ENCODE measurements at regions not wholly inside any gene's neighbourhood (a gene's known extent, or its start where the extent isn't known, plus 50 kb on each side); places are given as distances from the start of the nearest gene placed in this dataset.
"Not testable (repeated sequence)": the region's sequence is repeated elsewhere in the genome, so short reads cannot be mapped to it uniquely, and the experiment has no call there.

- DNase-seq (ENCODE audit: insufficient read length): no peak
- TF ChIP-seq POLR2AphosphoS5 (IDR thresholded peaks at IDR 0.05; ENCODE audit: low read depth, low read length) (no peak), POLR2A (IDR thresholded peaks at IDR 0.05; ENCODE audit: low read depth, low read length) (no peak), TAF1 (IDR thresholded peaks at IDR 0.05; ENCODE audit: borderline replicate concordance, low read depth, low read length) (no peak)
- FAIRE-seq: no peak
These were observed 346.2 kb downstream of the ZBBX start for GRCh38 chr3:167033866-167034265.

- DNase-seq (ENCODE audit: insufficient read length) (no peak), FAIRE-seq (no peak)
- TF ChIP-seq POLR2A (IDR thresholded peaks at IDR 0.05; ENCODE audit: low read depth, low read length): no peak
- no peak for TF ChIP-seq TAF1 (IDR thresholded peaks at IDR 0.05; ENCODE audit: borderline replicate concordance, low read depth, low read length)
- no peak for TF ChIP-seq POLR2AphosphoS5 (IDR thresholded peaks at IDR 0.05; ENCODE audit: low read depth, low read length)
These were observed 347.7 kb downstream of the ZBBX start for GRCh38 chr3:167032267-167032876.

- TF ChIP-seq POLR2A (IDR thresholded peaks at IDR 0.05; ENCODE audit: low read depth, low read length) (no peak), POLR2AphosphoS5 (IDR thresholded peaks at IDR 0.05; ENCODE audit: low read depth, low read length) (no peak), TAF1 (IDR thresholded peaks at IDR 0.05; ENCODE audit: borderline replicate concordance, low read depth, low read length) (no peak)
- DNase-seq (ENCODE audit: insufficient read length) (no peak), FAIRE-seq (no peak)
These were observed 348.6 kb downstream of the ZBBX start for GRCh38 chr3:167031364-167032049.

- FAIRE-seq (no peak), DNase-seq (ENCODE audit: insufficient read length) (no peak)
- TF ChIP-seq POLR2AphosphoS5 (IDR thresholded peaks at IDR 0.05; ENCODE audit: low read depth, low read length) (no peak), TAF1 (IDR thresholded peaks at IDR 0.05; ENCODE audit: borderline replicate concordance, low read depth, low read length) (no peak), POLR2A (IDR thresholded peaks at IDR 0.05; ENCODE audit: low read depth, low read length) (no peak)
These were observed 349.9 kb downstream of the ZBBX start for GRCh38 chr3:167030082-167030725.

GRCh38 chr3:167019503-167019902 lies 360.6 kb downstream of the ZBBX start:
- not testable (repeated sequence) for FAIRE-seq; DNase-seq (ENCODE audit: insufficient read length)

GRCh38 chr3:167018591-167019111 lies 361.4 kb downstream of the ZBBX start:
- not testable (repeated sequence) for FAIRE-seq; DNase-seq (ENCODE audit: insufficient read length)

GRCh38 chr3:167012691-167013090 lies 367.4 kb downstream of the ZBBX start:
- FAIRE-seq (no peak), DNase-seq (ENCODE audit: insufficient read length) (no peak)
- no peak for TF ChIP-seq TAF1 (IDR thresholded peaks at IDR 0.05; ENCODE audit: borderline replicate concordance, low read depth, low read length)
- TF ChIP-seq POLR2AphosphoS5 (IDR thresholded peaks at IDR 0.05; ENCODE audit: low read depth, low read length): no peak
- no peak for TF ChIP-seq POLR2A (IDR thresholded peaks at IDR 0.05; ENCODE audit: low read depth, low read length)

- no peak for DNase-seq (ENCODE audit: insufficient read length)
- TF ChIP-seq TAF1 (IDR thresholded peaks at IDR 0.05; ENCODE audit: borderline replicate concordance, low read depth, low read length) (no peak), POLR2A (IDR thresholded peaks at IDR 0.05; ENCODE audit: low read depth, low read length) (no peak), POLR2AphosphoS5 (IDR thresholded peaks at IDR 0.05; ENCODE audit: low read depth, low read length) (no peak)
- FAIRE-seq: no peak
These were observed 371.3 kb downstream of the ZBBX start for GRCh38 chr3:167008791-167009190.

GRCh38 chr3:167001374-167001773 lies 378.7 kb downstream of the ZBBX start:
- TF ChIP-seq POLR2AphosphoS5 (IDR thresholded peaks at IDR 0.05; ENCODE audit: low read depth, low read length) (no peak), TAF1 (IDR thresholded peaks at IDR 0.05; ENCODE audit: borderline replicate concordance, low read depth, low read length) (no peak), POLR2A (IDR thresholded peaks at IDR 0.05; ENCODE audit: low read depth, low read length) (no peak)
- DNase-seq (ENCODE audit: insufficient read length) (no peak), FAIRE-seq (no peak)

GRCh38 chr3:166993015-166993630 lies 387.0 kb downstream of the ZBBX start:
- FAIRE-seq (no peak), DNase-seq (ENCODE audit: insufficient read length) (no peak)
- no peak for TF ChIP-seq TAF1 (IDR thresholded peaks at IDR 0.05; ENCODE audit: borderline replicate concordance, low read depth, low read length)
- no peak for TF ChIP-seq POLR2AphosphoS5 (IDR thresholded peaks at IDR 0.05; ENCODE audit: low read depth, low read length)
- TF ChIP-seq POLR2A (IDR thresholded peaks at IDR 0.05; ENCODE audit: low read depth, low read length): no peak

- no peak for TF ChIP-seq POLR2AphosphoS5 (IDR thresholded peaks at IDR 0.05; ENCODE audit: low read depth, low read length)
- TF ChIP-seq TAF1 (IDR thresholded peaks at IDR 0.05; ENCODE audit: borderline replicate concordance, low read depth, low read length): no peak
- TF ChIP-seq POLR2A (IDR thresholded peaks at IDR 0.05; ENCODE audit: low read depth, low read length): no peak
- DNase-seq (ENCODE audit: insufficient read length) (no peak), FAIRE-seq (no peak)
These were observed 394.1 kb downstream of the ZBBX start for GRCh38 chr3:166986000-166986399.

GRCh38 chr3:166975796-166976195 lies 404.3 kb downstream of the ZBBX start:
- DNase-seq (ENCODE audit: insufficient read length); FAIRE-seq: not testable (repeated sequence)

GRCh38 chr3:166967714-166968113 lies 412.4 kb downstream of the ZBBX start:
- DNase-seq (ENCODE audit: insufficient read length); FAIRE-seq: not testable (repeated sequence)

Measured in GM12892 (cell line).